HG03521 (cell line): ENCODE measurements at regions not wholly inside any gene's neighbourhood (a gene's known extent, or its start where the extent isn't known, plus 50 kb on each side); places are given as distances from the start of the nearest gene placed in this dataset.
"Not testable (repeated sequence)": the region's sequence is repeated elsewhere in the genome, so short reads cannot be mapped to it uniquely, and the experiment has no call there.

ENCODE experiments used
- ATAC-seq: cut with Tn5 transposase; IDR thresholded peaks from one replicate; pipeline ENCODE4 v1.9.1; 2021; ENCODE audit warnings: mild to moderate bottlenecking, moderate library complexity; ENCODE audit not compliant: unreplicated experiment

- ATAC-seq = peak; percentile 40
Measured at GRCh38 chr14:106694638-106695393, 1168.4 kb downstream of the TMEM121 start.

GRCh38 chr14:106698620-106699267 lies 1172.4 kb downstream of the TMEM121 start:
- ATAC-seq = not testable (repeated sequence)

GRCh38 chr14:106703651-106704050 lies 1177.3 kb downstream of the TMEM121 start:
- not testable (repeated sequence) for ATAC-seq

- ATAC-seq = not testable (repeated sequence)
Measured at GRCh38 chr14:106706488-106706887, 1180.1 kb downstream of the TMEM121 start.

GRCh38 chr14:106710187-106710586 lies 1183.8 kb downstream of the TMEM121 start:
- not testable (repeated sequence) for ATAC-seq

GRCh38 chr14:106712513-106712912 lies 1186.1 kb downstream of the TMEM121 start:
- ATAC-seq = not testable (repeated sequence)

GRCh38 chr14:106714446-106715428 lies 1188.4 kb downstream of the TMEM121 start:
- ATAC-seq = not testable (repeated sequence)

- ATAC-seq = not testable (repeated sequence)
Measured at GRCh38 chr14:106717544-106717943, 1191.2 kb downstream of the TMEM121 start.

- ATAC-seq = not testable (repeated sequence)
Measured at GRCh38 chr14:106719880-106720279, 1193.5 kb downstream of the TMEM121 start.

- ATAC-seq = not testable (repeated sequence)
Measured at GRCh38 chr14:106721926-106722325, 1195.5 kb downstream of the TMEM121 start.

GRCh38 chr14:106722813-106723687 lies 1196.7 kb downstream of the TMEM121 start:
- not testable (repeated sequence) for ATAC-seq

GRCh38 chr14:106727962-106728361 lies 1201.6 kb downstream of the TMEM121 start:
- not testable (repeated sequence) for ATAC-seq

- no peak for ATAC-seq
Measured at GRCh38 chr14:106728611-106729010, 1202.2 kb downstream of the TMEM121 start.

- ATAC-seq = no peak
Measured at GRCh38 chr14:106729551-106729950, 1203.2 kb downstream of the TMEM121 start.

- ATAC-seq = no peak
Measured at GRCh38 chr14:106733771-106734170, 1207.4 kb downstream of the TMEM121 start.

GRCh38 chr14:106737021-106737420 lies 1210.6 kb downstream of the TMEM121 start:
- no peak for ATAC-seq

GRCh38 chr14:106738075-106738474 lies 1211.7 kb downstream of the TMEM121 start:
- ATAC-seq = no peak

GRCh38 chr14:106738598-106739258 lies 1212.3 kb downstream of the TMEM121 start:
- not testable (repeated sequence) for ATAC-seq

- ATAC-seq = peak; percentile 58
Measured at GRCh38 chr14:106741086-106741827, 1214.9 kb downstream of the TMEM121 start.
